GM21447 (cell line): ENCODE measurements at regions not wholly inside any gene's neighbourhood (a gene's known extent, or its start where the extent isn't known, plus 50 kb on each side); places are given as distances from the start of the nearest gene placed in this dataset.

ENCODE experiments used
- ATAC-seq: cut with Tn5 transposase; IDR thresholded peaks from one replicate; pipeline ENCODE4 v1.9.1; 2021; ENCODE audit not compliant: unreplicated experiment

DNA sequence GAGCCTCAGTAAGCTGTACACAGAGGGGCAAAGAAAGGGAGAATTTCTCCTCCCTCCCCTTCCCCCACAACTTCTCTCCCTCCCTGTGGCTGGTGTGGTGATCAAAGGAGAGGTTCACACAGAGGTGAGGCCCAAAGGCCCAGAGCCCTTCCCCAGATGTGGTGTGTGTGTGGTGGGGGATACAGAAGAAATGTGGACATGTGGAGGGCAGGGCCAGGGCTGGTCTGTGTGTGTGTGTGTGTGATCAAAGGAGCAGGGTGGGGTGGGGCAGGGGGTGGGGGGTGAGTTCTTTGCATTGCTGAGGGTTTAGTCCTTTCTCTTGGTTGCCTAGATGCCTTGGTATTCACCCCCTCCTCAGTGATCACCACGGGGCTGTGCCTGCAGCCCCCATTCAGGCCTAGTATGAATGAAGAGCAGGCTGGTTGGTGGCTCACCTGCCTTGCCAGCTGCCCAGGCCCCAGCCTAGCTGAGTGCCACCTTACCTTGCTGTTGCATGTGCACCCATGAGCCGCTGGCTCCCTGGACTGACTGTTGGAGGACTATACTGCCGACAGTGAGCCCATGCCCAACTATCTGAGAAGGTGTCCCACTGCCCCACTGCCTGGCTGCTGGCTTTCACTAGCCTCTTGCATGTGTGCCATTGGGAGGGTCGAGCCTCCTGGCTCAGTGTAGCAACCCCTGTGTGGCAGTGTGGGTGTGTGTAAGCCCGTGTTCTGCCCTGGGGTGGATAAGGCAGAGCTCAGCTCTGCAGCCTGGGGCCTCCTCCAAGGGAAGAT is 101.9 kb downstream of the EFNB1 start:
- ATAC-seq, result no peak

DNA sequence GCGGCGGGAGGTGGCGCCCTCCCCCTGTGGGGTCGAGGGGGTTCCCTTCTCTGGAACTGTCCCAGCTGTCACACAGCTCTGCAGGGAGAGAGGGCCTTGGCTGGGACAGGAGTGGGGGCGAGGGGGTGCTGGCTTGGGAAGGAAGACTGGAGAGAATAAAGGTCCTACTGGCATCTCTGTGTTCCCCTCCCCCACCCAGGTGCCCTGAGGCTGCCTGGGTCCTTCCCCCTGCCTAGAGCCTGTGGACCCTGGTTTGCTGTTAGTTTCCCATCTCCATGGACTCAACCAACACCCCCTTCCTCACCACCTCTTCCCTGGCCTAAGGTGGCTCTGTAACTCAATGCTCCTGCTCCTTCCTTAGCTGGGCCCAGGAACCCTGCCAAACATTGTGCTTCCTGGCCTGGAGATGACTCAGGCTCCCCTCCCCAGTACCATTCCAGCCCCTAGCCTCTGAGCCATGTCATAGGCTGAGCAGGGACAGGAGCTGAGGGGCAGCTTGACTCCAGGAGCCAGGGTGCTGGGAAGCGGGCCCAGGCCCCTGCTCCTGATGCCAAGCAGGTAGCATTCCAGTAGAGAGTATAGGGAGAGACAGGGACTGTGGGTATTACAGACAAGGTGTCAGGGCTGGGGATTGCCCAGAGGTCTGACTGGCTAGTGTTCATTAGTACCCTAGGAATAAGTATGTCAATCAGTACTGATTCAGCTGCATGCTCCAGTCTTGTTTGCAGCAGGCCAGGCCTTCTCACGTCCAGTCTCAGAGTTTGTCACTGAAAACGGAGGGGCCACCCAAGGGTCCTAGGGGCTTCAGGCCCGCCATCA is 100.7 kb downstream of the EFNB1 start:
- no peak for ATAC-seq

DNA sequence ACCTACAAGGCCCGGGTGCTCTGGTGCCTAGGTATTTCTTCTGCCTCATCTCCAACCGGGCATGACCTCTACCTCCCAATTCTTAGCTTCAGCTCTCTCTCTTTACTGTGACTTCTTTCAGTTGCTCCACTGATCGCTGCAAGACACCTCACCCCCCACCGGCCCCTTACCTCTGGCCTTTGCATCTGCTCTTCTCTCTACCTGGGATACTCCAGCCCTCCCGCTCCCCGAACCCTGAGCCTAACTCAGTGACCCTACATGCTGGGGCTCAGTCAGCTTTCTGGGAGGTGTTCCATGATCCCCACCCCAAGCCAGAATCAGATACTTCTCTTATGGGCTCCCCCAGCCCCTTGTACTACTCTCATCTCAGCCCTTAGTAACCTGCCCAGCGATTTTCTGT is 99.6 kb downstream of the EFNB1 start:
- ATAC-seq, result no peak

DNA sequence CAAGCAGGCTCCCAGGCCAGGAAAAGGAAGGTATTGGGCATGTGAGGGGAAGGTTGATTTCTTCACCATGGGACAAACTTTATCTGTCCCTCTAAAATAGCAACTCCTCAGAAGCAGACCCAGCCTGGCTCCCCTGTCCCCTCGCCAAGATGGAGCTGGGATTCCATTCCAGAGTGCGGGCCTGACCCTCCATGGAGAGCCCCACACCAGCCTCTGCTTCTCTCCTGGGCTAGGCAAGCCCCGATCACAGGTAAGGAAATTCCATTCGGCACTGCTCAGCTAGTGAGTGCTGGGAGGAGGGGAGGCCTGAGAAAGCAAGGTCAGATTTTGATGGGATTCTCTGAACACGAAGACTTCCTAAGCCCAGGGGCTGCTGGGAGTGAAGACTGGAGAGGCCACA is 98.4 kb downstream of the EFNB1 start:
- ATAC-seq, result no peak

DNA sequence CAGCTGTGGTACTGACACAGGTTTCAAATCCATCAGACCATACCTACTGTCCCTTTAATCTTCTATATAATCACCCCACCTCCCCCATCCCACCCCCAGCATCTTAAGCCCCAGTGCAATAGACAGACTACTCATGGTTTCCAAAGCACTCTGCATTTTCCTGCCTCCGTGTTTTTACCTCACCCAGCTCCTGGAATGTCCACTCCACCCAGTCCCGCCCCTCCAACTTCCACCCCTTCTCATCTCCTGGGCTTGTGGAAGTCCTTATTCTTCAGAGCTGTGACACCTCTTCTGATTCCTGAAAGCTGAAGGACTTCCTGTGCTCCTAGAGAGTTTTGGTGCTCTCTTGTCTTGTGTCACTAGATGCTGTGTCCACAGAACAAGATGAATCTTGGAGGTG is 94.3 kb downstream of the EFNB1 start:
- no peak for ATAC-seq

DNA sequence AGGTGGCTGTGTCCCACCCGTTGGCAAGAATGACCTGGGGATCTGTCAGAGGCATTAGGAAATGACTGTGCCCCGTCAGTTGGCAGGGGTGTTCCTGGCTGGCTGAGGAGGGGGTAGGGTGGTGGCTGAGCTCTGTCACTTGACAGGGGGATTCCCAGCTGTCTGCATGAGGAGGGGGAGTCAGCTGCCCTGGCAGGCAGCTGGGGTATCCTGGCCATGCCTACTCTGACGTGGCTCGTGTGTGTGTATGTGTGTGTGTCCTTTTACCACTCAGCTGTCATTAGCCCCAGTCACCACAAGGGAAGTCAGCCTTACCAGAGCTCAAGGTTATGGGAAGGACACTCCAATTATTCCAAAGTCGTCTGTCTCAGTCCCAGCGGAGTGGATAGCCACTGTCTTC is 93.2 kb downstream of the EFNB1 start:
- ATAC-seq, result no peak

DNA sequence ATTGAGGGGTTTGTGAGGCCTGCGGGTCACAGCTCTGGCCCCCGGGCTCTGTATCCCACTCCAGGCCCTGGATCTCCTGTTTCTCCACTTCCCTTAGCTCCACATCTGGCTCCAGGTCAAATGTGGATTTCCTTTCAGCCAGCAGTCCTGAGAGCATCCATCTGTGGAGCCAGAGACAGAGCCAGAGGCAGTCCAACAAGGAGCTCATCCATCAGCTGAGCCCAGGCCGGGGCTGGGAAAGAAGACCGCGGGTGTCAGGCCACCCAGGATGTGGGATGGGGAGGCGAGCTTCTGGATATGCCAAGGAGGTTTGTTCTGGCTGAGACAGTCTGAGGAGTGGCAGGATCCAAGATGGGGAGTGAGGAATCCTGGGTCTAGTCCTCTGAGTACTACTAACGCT is 91.7 kb downstream of the EFNB1 start:
- ATAC-seq, result no peak

DNA sequence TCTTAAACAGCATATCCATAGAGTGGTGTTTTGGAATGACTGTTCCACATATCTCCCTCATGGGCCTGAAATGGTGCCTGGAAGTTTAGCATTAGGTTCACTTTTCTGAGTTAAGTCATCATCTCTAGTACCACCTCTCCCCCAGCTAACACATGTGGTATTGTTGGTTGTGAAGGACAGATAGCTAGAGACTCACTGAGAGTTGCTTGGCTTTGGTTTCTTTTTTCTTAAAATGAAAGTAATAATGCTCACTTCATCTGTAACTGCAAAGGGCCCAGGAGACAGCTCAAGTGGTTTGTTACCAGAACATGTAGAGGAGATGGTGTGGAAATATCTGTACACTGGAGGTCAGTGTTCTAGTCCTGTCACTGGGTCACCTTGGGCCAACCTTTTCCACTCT is 90.9 kb downstream of the EFNB1 start:
- no peak for ATAC-seq

DNA sequence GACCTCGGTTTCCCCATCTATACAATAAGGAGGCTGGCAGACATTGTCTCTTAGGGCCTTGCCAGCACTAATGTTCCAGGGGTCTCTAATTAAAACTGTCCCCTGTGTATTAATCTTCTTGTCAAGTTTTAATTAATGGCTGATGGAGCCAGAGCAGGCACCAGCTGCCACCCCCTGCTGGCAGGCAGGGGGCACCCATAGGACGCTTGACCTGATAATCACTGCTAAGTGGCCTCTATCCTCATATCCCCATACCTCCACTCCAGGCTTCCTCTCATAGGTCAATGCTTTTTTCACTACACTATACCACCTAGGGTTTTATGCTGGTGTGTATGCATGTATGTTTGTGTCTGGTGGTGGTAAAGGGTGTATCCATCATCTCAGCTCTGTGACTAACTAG is 89.4 kb downstream of the EFNB1 start:
- ATAC-seq, result no peak

DNA sequence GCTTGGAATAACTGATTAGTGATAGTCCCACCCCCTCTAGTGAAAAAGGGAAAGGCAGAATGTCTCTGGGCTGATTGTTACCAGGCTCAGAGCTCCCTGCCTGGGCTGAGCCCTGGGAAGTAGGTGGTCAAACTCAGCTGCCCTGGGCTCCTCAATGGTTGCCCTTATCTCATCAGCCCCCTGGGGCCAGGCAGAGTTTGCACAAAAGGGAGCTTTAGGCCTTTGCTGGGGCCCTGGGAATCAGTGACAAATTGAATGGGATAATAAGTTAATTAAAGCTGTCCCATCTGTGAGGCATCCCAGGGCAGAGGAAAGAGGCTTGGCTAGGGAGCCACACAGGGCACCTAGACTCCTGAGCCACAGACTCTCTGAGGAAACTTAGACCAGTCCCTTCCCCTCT is 89.0 kb downstream of the EFNB1 start:
- no peak for ATAC-seq

DNA sequence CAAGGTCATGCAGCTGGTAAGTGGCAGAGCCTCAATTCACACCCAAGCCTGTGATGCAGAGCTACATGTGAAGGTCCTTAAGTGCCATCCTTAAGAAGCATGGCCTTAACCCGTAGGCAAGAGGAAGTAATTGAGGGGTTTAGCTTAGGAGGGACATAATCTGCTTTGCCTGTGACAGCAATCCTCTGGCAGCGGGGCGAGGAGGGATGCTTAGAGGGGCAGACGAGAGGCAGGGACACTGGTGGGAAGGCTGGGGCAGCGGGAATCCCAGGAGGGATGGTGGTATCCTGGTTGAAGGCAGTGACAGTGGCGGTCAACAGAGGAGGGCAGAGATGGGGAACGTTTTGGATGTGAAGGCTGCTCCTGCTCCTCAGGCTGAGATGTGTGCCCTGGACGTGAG is 88.1 kb downstream of the EFNB1 start:
- ATAC-seq, result no peak

DNA sequence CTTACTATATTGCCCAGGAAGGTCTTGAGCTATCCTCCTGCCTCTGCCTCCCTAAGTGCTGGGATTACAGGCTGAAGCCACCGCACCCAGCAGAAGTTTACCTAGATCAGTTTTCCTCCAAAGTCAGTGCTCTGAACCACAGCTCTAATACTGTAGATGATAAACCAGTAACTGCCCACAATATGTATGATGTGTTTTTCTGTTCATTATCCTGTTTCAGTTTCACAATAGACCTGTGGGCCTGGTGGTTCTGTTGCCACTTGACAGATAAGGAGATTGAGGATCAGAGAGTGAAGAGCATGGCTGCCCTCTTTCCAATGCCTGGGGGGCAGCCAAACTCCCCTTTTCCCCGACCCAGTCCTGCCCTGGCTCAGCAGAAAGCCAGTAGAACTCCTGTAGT is 87.0 kb downstream of the EFNB1 start:
- peak; percentile 70 for ATAC-seq

DNA sequence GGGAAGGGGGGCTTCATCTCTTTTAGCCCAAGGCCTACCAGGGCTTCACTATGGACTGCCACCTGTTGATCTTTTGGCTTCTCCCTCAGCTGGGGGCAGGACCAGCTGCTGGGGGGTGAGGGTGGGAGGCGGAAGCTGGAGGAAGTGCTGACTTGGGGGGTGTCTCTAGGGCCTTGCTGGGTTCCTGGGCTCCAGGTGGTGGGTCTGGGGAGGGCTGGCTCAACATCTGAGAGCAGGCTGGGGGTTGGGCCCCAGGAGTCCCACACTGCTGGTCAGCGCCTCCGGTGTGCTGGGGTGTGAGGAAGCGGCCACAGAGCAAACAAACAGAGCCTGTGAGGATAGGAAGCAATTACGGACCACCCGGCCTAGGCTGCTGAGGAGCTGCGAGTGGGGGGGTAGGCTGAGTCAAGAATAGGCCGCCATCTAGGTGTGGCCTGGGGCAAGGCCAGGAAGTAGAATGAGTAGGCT is 85.7 kb downstream of the EFNB1 start:
- no peak for ATAC-seq

DNA sequence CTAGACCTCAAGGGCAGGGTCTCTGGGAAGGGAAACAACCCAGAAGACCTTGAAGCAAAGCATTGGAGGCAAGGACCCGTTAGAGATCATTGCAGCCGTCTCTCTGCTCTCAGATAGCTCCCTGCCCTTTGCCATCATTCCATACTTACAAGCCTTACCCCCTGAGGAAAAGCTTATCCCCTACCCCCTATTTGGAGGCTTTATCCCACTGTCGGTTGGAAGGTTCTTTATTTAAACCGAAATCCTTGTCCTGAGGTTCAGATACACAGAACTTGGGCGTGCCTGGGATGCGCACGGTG is 84.4 kb downstream of the EFNB1 start:
- no peak for ATAC-seq

DNA sequence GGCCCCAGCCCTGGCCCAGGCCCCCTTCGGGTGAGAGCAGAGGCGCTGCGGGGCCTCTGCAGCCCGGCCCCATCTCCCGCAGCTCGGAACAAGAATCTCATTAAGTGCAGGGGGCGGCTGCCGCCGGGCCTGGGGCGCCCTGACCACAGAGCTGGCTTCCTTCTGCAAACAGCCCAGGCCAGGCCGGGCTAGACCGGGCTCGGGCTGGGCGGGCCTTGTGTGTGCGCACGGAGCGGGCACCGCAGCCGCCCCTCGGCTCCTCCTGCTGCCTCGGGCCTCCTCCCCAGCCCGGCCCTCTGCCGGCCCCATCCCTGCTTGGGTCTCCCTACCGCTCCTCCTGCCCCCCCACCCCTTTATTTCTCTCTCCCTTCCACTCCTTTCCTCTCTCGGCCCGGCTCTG is 83.3 kb downstream of the EFNB1 start:
- no peak for ATAC-seq

DNA sequence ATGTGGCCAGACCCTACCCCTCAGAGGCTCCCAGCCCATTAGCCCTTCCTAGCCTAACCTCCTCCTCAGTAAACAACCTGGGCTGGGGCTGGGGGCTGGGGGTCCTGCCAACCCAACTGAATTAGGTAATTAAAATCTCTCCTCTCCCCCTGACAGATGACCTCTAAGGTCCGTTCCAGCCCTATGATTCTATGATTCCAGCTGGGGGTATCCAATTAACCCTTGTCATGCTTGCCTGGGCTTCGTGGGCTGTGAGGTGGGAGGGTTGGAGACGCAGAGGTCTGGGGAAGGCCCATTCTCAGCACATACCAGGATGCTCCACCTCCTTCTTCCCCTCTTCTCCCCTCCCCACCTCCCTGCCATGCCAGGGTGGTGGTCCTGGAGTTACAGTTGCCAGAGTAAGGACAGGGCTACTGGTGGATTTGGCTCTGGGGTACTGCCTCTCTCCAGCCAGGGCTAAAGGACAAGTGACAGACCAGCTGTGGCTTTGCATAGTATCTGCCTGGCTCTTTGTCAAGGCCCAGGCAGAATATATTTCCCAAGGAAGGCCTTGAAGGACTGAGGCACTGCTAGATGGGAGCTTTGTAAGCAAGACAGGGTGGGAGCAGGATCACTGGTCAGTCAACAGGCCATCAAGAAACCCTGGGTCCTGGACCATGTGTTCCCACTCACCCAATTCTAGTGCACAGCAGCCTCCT is 82.1 kb downstream of the EFNB1 start:
- ATAC-seq, result no peak

DNA sequence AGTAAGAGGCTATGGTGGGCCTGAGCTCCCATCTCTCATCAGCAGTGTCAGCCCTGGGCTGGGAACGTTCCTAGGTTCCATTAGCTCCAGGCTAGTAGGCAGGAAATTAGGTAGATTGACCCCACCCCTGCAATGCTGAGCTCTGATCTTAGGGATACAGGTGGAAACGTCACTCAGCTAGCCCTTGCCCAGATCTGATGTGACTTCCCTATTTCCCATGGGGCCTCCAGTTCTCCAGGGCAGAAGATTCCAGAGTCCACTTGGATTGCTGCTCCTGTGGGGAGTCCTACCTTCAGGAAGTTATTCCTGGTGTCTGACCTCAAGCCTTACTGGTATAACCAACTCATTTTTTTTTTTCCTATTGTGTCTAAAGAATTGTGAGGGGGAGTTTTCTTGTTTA is 81.1 kb downstream of the EFNB1 start:
- ATAC-seq, result no peak

DNA sequence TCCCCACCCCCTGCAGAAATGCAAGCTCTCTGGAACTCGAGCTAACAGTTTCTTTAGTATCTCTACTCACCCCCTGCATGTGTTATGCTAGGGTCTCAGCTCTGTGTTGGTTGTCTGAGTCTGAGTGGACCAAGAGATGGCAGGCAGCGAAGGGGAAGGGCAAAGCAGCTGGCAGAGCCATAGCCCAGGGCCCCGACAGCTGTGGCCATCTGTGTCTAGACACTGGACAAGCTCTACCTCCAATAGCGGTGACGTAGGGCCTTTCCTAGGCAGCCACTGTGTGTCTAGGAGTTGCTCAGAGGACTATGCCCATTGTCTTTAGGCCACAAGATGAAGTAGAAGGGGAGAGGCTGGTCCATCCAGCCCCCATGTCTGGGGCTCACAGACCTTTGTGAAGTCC is 79.2 kb downstream of the EFNB1 start:
- ATAC-seq, result no peak

DNA sequence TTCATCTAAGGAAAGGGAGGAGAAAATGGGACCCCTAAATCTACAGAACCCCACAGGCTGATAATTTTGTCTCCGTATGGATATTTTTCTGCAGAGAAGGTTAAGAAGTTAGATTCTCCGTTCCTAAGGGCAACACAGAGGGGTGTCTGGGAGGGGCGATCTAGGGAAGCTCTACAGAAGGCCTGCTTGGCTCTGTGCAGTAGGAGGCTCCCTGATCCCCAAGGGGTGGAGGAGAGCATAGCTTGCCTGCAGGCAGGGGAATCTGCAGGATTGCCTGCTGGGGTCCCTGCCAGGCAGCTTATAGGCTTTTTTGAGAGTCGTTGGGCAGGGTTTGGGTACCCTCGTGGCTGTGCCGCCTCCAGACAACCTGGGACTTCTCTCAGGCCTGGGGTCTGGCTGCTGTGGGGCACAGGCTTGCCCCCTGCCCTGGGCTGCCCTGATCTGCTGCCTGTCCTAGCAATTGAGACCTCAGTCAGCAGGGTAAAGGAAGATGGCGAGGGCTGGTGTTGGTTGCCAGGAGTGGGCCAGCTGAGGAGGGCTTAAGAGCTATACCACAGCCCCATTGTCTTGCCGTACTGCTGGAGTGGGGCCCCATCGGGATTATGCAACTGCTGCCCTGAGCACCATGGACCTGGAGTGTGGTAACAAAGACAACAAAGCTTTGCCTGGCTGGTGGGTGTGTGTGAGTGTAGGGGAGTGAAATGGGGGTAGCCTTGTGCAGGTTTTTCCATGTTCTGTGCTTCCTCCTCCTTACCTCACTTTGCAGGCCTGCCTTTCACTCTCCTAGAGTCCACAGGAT is 74.1 kb downstream of the EFNB1 start:
- no peak for ATAC-seq

DNA sequence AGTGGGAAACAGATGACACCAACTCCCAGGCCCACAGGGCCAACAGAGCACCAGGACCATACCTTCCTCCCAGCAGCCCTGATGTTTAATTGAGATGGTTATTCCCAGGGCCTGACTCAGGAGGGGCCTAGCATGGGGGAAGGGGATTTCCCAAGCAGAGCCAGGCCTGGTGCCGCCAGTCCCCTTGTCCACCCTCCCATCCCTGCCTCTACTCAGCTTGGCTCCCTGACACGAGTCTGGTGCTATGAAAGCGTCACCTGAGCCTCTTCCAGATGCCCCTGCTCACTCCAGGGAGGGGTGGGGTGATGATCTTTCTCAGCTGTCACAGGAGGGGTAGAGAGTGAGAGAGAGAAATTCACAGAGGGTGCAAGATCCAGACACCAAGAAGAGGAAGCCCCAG is 72.7 kb downstream of the EFNB1 start:
- ATAC-seq, result no peak

DNA sequence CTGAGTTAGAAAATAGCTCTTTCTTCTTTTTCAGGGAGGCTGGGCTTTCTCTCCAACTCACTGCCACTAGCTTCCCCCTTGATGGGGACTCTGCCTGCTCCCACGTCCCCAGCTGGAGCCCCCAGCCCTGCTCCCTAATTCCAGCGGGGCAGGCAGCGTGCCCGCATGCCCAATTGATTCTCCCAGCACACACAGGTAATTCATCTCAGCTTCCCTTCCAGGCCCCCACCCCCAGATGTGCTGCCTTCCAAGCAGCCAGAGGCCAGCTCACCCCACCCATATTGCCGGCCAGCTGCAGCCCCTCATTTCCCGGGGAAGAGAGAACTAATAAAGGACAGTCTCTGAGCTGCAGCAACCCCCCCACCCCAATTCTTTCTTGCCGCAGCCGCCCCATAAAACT is 69.8 kb downstream of the EFNB1 start:
- no peak for ATAC-seq
